Large intestine (tissue), 3 donors: ENCODE measurements at regions not wholly inside any gene's neighbourhood (a gene's known extent, or its start where the extent isn't known, plus 50 kb on each side); places are given as distances from the start of the nearest gene placed in this dataset.

Experiments used
- DNase-seq, 2 donors: peaks; one replicate each; pipeline versions ENCODE4 v3.0.0 to v3.0.0-alpha.2; 2013
- H3K27ac ChIP-seq: one replicate; pipeline ENCODE4 v1.5.1; 2013; ENCODE audit warnings: low read length
- H3K27me3 ChIP-seq: 2 replicates; pipeline ENCODE4 v1.6.1; 2013; ENCODE audit warnings: low read length; ENCODE audit not compliant: control insufficient read depth, insufficient read depth
- H3K36me3 ChIP-seq: 2 replicates; pipeline ENCODE4 v1.6.1; 2013; ENCODE audit warnings: low read length; ENCODE audit not compliant: control insufficient read depth, insufficient read depth
- H3K4me1 ChIP-seq: one replicate; pipeline ENCODE4 v1.6.1; 2013; ENCODE audit warnings: low read length; ENCODE audit not compliant: control insufficient read depth, insufficient read depth
- H3K4me3 ChIP-seq: one replicate; pipeline ENCODE4 v1.5.1; 2013; ENCODE audit warnings: low read length
- H3K9me3 ChIP-seq: one replicate; pipeline ENCODE4 v1.6.1; 2013; ENCODE audit warnings: mild to moderate bottlenecking, low read depth, low read length, moderate library complexity; ENCODE audit not compliant: control insufficient read depth
- WGBS: methylation state at CpG from one replicate; pipeline ENCODE4 v1.1.5; 2013; ENCODE audit warnings: low lambda C conversion rate; ENCODE audit not compliant: insufficient coverage; 5-methylcytosine and 5-hydroxymethylcytosine counted together

DNA sequence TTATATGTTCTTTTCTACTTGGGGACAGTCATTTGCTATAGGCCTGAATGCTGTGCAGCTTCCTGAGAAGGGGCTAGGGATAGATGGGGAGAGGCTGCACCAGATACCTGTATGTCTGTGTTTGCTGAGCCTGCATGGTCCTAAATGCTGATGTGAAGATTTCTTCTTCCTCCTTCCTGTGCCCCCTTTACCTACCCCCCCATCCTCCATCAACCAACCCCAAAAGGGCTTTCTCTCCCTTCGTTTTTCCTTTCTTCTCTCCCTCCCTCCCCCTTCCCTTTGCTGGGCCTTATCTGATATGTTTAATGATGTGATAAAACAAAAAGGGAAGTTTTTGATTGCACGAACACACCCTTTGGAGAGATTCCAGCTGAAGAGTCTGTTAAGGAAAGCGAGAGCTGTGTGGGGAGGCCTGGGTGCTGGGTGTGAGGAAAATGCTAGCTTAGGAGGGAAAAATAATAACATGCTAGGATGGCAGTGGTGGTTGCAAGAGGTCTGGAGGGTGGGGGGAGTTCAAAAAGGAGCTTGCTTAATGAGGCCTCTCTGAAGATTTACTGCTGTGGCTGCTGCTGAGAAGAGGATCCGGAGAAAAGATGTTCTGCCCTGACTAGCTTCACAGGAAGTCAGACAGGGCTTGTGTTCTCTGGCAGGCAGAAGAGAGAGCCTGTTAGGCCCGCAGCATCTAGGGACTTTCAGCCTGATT is 101.8 kb downstream of the SAMD9 start:
- WGBS: 0% methylated on average over 1 of the region's 5 CpGs
- Histone ChIP-seq H3K27ac (peak overlapping the region; percentile 13), H3K36me3 (no peaks in the 10 kb centered on the region), H3K27me3 (no peaks in the 10 kb centered on the region), H3K4me1 (peaks cover 16% of the 10 kb centered on the region), H3K9me3 (no peaks in the 10 kb centered on the region), H3K4me3 (no peak overlapping the region)
- DNase-seq: peak in 1 of 2 donors; percentile 37

DNA sequence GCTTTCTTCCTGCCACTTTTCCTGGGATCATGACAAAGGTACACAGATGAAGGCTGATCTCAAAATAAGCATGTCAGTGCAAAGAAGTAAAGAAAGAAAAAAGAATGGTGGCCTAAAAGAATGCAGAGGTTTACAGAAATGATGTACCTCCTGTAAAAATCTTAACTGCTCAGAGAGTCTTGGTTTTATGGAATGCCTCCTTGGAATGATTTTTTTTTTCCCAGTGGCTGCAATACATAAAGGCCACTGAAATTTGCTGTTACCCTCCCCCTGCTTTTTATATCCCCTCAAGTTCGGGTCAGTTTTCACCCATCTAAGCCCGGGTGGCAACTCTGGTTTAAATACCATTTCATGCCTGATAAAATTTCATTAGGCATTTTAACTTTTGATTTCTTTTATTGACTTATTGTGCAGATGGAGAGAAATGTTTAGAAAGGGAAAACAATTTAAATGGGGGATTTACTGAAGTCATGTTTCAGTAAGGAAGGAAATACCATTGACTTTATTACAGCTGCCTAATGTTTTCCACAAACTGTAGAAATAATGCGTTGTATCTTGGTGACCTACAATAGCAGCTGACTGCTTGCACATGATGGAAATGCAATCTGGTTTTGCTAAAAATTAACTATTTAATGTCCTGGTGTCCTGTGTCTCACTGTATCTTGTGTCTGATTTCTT is 102.5 kb downstream of the SAMD9 start:
- Histone ChIP-seq H3K4me1 (peaks cover 16% of the 10 kb centered on the region), H3K27ac (peak overlapping the region; percentile 13), H3K9me3 (no peaks in the 10 kb centered on the region), H3K4me3 (no peak overlapping the region), H3K36me3 (no peaks in the 10 kb centered on the region), H3K27me3 (no peaks in the 10 kb centered on the region)
- WGBS: 66% methylated on average over 2 of the region's 3 CpGs
- DNase-seq: peak; percentile 28 to 60

DNA sequence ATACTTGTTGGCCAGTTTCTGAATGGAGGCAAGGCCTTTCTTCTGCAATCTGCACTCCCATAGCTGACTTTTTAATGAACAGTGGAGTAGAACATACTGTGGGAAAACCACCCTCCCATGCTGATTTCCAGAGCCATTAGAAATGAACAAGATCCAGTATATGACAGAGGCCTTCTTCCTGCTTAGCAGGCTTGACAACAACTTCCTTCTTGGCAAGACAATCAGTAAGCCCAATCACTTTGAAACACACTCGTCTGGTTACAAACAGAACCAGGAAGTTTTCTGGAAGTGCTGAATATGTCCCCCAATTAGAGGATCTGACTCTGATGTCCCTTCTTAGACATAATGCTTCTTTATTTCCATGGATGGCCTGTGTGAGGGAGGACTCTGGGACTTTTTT is 103.4 kb downstream of the SAMD9 start:
- no peaks in the 10 kb centered on the region for H3K27me3 ChIP-seq
- no peak overlapping the region for H3K4me3 ChIP-seq
- no peaks in the 10 kb centered on the region for H3K9me3 ChIP-seq
- no CpG with 5 or more reads among the region's 1 CpG for WGBS
- peaks cover 16% of the 10 kb centered on the region for H3K4me1 ChIP-seq
- peak in 1 of 2 donors; percentile 42 for DNase-seq
- H3K36me3 ChIP-seq: no peaks in the 10 kb centered on the region
- no peak overlapping the region for H3K27ac ChIP-seq

DNA sequence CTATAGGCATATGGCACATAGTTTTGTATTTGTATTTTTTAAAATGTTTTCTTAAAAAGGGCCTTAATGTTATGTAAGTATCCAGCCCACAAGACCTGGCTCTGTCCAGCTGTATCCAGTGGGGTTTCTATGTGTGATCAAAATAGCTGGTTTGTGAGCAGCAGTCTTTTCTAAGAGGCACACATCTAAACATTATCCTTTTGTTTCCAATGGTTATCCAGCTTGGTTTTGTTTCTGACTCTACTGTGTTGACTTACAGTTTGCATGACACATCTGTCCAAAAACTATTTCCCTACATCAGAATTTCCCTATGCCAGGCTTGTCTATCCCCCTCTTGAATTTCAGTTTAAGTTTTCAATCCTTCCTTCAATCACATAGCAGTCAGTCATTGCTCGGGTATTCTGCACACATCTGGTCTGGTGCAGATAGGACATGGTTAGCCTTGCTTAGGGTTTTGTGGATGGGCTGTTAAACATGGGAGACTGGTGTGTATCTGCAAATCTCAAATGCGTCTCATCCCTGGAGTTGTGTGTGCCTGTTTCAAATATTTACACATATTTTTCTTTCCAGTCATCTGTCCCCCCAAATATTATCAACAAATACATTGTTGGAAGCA is 104.2 kb downstream of the SAMD9 start:
- no peak for DNase-seq
- no peaks in the 10 kb centered on the region for H3K27me3 ChIP-seq
- no peaks in the 10 kb centered on the region for H3K9me3 ChIP-seq
- H3K4me3 ChIP-seq: no peak overlapping the region
- H3K36me3 ChIP-seq: no peaks in the 10 kb centered on the region
- no peak overlapping the region for H3K27ac ChIP-seq
- H3K4me1 ChIP-seq: peaks cover 16% of the 10 kb centered on the region
- WGBS: 100% methylated on average over 1 of the region's 2 CpGs

DNA sequence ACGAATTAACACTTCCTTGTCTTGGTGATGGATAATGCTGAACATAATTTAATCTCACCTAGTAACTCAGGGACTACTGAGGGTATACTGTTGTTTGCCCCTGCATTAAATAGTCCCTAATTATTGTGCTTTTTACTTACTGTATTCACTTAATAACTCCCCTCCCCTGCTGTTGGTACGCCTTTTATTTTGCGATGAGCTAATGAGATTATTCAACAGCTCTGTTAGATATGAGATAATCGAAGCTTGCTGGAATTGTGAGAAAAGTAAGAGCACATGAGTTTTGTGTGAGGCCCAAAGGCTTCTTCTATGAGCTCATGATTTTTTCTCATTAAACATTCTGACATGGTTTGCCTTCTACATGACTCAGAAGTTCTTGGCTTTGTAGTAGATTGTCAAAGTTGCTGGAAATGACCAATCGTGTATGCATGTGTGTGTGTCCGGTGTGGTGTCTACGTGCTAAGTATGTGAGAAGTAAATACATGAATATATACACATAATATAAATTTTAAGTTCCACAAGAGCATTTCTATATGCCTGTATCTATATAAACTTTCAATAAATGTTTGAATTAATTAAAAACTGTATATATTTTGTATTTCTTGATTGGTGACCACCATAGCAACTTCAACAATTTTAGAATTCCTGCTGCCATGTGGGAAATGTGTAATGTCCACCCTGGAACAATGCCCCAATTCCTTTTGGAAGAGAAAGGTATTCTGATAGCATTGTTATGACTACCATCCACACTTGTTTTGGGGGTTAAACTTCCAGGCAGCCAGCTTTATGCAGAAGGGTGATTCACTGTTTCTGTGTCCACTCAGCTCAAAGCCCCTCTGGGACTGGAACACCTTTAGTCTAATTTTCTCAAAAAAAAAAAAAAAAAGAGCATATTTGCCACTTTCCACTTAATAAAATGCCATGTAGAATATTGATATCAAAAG is 106.2 kb downstream of the SAMD9 start:
- DNase-seq: no peak
- no peak overlapping the region for H3K27ac ChIP-seq
- no peaks in the 10 kb centered on the region for H3K27me3 ChIP-seq
- no peaks in the 10 kb centered on the region for H3K36me3 ChIP-seq
- H3K4me1 ChIP-seq: peaks cover 14% of the 10 kb centered on the region
- no peak overlapping the region for H3K4me3 ChIP-seq
- H3K9me3 ChIP-seq: no peaks in the 10 kb centered on the region
- WGBS: no CpG with 5 or more reads among the region's 7 CpGs

DNA sequence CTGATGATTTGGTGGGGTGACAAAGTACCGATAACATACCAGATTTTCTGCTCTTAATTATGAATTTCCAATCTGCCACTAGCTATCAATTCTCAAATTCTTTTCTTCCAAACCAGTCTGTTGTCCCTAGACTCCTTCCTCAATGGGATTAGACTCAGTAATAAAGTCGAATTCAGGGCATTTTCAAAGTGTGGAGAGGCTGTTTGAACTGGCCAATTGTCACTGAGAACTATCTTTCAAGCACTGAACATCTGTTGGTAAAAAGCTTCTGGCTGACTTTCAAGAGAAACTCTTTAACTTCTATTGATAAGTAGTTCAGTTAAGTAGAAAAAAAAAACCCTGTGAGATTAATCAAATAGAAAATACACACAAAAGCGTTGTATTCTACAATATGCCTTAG is 108.9 kb downstream of the SAMD9 start:
- Histone ChIP-seq H3K36me3 (no peaks in the 10 kb centered on the region), H3K27me3 (no peaks in the 10 kb centered on the region), H3K9me3 (no peaks in the 10 kb centered on the region), H3K4me3 (no peak overlapping the region), H3K4me1 (no peaks in the 10 kb centered on the region), H3K27ac (no peak overlapping the region)
- 62% methylated on average over 2 of the region's 3 CpGs for WGBS
- DNase-seq: no peak

DNA sequence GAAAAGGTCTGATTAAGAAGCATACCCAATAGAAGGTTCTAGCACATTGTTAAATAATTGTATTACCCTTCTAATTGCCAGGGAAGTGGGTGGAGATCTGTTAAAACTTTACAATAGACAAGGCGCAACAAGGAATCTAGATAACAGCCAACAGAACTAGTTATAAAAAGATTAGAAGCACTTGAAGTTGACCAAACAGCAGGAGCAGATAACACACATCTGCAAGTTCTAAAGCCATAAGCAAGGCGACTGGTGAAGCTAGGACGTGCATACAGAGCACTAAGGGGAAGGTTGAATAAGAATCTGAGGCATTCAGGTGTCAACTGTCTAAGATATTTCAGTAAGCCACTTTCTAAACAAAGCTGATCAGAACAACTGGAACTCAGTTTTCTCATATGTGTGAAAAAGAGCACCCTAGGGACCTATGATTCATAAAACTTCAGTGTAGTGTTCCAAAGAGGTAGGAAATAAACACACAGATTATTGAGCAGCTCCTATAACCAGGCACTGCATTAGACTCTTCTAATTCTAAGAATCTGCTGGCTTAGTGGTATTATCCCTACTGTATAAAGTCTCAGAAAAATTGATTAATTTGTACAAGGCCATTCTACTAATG is 111.2 kb downstream of the SAMD9 start:
- Histone ChIP-seq H3K9me3 (no peaks in the 10 kb centered on the region), H3K36me3 (no peaks in the 10 kb centered on the region), H3K4me3 (no peak overlapping the region), H3K4me1 (no peaks in the 10 kb centered on the region), H3K27me3 (no peaks in the 10 kb centered on the region), H3K27ac (no peak overlapping the region)
- peak in 1 of 2 donors; percentile 48 for DNase-seq
- 33% methylated on average over 1 of the region's 3 CpGs for WGBS

DNA sequence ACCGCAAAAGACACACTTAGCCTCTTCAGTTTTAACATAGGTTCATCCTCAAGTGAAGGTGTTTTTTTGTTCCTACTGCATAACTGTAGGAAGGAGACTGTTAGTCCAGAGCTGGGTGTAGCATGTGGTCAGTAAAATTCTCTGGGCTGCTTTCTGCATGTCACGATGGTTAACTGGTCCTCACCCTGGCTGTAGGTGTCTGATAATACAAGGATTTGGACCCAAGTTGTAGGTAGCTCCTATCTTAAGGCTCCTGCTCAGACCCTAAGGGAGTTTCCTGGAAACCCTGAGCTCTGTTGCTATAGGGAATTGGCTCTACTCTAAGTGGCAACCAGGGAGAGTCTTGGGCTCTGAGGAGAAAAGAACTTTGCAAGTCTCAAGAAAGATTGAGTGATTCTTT is 112.9 kb downstream of the SAMD9 start:
- no peak for DNase-seq
- no peaks in the 10 kb centered on the region for H3K4me1 ChIP-seq
- H3K4me3 ChIP-seq: no peak overlapping the region
- no peaks in the 10 kb centered on the region for H3K9me3 ChIP-seq
- no peaks in the 10 kb centered on the region for H3K27me3 ChIP-seq
- H3K36me3 ChIP-seq: no peaks in the 10 kb centered on the region
- H3K27ac ChIP-seq: no peak overlapping the region
- no CpG with 5 or more reads among the region's 2 CpGs for WGBS

DNA sequence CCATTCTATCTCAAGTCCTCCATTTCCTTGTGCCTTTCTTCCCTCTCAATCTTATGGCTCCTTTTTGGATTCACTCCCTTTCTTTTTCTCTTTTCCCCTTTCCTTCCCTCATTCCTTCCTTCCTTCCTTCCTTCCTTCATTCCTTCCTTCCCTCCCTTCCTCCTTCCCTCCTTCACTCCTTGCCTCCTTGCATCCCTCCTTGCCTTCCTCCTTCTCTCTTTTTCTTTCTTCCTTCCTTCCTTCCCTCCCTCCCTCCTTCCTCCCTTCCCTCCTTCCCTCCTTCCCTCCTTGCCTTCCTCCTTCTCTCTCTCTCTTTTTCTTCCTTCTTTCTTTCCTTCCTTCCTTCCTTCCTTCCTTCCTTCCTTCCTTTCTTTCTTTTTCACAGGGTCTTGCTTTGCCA is 120.1 kb downstream of the SAMD9 start:
- Histone ChIP-seq H3K4me3 (no peak overlapping the region), H3K9me3 (no peaks in the 10 kb centered on the region), H3K36me3 (no peaks in the 10 kb centered on the region), H3K4me1 (no peaks in the 10 kb centered on the region), H3K27me3 (no peaks in the 10 kb centered on the region), H3K27ac (no peak overlapping the region)
- DNase-seq: no peak

DNA sequence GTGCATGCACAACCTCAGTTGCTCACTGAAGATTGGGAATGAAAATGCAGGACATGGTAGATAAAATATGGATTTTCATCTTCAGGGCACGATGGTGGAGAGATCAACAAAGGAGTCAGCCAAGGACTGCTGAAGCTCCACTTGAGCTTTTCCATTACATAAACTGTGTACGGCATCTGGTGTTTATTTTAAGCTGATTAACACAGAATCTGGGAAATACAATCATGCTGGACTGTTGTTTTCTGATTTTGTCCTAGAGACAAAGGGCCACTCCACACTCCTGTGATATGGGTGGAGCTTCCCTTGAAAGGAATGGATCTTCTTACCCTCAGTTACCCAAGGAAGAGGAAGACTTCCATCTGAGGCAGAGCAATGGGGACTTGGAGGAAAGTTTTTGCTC is 120.6 kb downstream of the SAMD9 start:
- no peaks in the 10 kb centered on the region for H3K36me3 ChIP-seq
- H3K9me3 ChIP-seq: no peaks in the 10 kb centered on the region
- no peak for DNase-seq
- H3K27me3 ChIP-seq: no peaks in the 10 kb centered on the region
- no peaks in the 10 kb centered on the region for H3K4me1 ChIP-seq
- 77% methylated on average over 2 of the region's 2 CpGs for WGBS
- no peak overlapping the region for H3K27ac ChIP-seq
- no peak overlapping the region for H3K4me3 ChIP-seq
